Thyroid gland (tissue), 4 donors: ENCODE measurements at regions not wholly inside any gene's neighbourhood (a gene's known extent, or its start where the extent isn't known, plus 50 kb on each side); places are given as distances from the start of the nearest gene placed in this dataset.

Experiments
- POLR2A ChIP-seq, 2 donors: fragments of 450-650 bp; IDR thresholded peaks; one replicate each; pipeline ENCODE4 v1.6.1; 2017; ENCODE audit warnings: antibody characterized with exemption in 2 of 2, mild to moderate bottlenecking in 2 of 2, moderate library complexity in 1 of 2
- TF ChIP-seq, protein P1 (sequence below), 6 experiments: fragments of 200-600 bp in 3 of 6; fragments of 450-650 bp in 3 of 6; sonication (generic) in 3 of 6; IDR thresholded peaks; one replicate each; pipeline ENCODE4 v1.5.1; 2016 to 2019; ENCODE audit warnings: antibody characterized with exemption in 6 of 6, mild to moderate bottlenecking in 2 of 6, inconsistent platforms in 1 of 6, moderate library complexity in 1 of 6

- TF ChIP-seq, protein P1, sequence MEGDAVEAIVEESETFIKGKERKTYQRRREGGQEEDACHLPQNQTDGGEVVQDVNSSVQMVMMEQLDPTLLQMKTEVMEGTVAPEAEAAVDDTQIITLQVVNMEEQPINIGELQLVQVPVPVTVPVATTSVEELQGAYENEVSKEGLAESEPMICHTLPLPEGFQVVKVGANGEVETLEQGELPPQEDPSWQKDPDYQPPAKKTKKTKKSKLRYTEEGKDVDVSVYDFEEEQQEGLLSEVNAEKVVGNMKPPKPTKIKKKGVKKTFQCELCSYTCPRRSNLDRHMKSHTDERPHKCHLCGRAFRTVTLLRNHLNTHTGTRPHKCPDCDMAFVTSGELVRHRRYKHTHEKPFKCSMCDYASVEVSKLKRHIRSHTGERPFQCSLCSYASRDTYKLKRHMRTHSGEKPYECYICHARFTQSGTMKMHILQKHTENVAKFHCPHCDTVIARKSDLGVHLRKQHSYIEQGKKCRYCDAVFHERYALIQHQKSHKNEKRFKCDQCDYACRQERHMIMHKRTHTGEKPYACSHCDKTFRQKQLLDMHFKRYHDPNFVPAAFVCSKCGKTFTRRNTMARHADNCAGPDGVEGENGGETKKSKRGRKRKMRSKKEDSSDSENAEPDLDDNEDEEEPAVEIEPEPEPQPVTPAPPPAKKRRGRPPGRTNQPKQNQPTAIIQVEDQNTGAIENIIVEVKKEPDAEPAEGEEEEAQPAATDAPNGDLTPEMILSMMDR (IDR thresholded peaks at IDR 0.05) = no peak
- no peak for TF ChIP-seq POLR2A (IDR thresholded peaks at IDR 0.05)
These were observed 210.1 kb upstream of the NRIP1 start for GRCh38 chr21:15274701-15275485.
